NCI-H82 treated with DMSO at 0.1 percent for 48 hours (cell line): ENCODE measurements at regions not wholly inside any gene's neighbourhood (a gene's known extent, or its start where the extent isn't known, plus 50 kb on each side); places are given as distances from the start of the nearest gene placed in this dataset.

Experiments used
- DNase-seq: peaks from one replicate; lab custom pipeline; 2025; ENCODE audit not compliant: unreplicated experiment; lab: John Stamatoyannopoulos, UW

- DNase-seq: no peak
Measured at GRCh38 chr6:163663575-163663974, 249.1 kb downstream of the QKI start.

GRCh38 chr6:163662604-163663225 lies 248.2 kb downstream of the QKI start:
- no peak for DNase-seq

- no peak for DNase-seq
Measured at GRCh38 chr6:163661272-163661671, 246.8 kb downstream of the QKI start.

GRCh38 chr6:163659803-163660202 lies 245.3 kb downstream of the QKI start:
- DNase-seq: no peak

- DNase-seq: no peak
Measured at GRCh38 chr6:163655217-163656121, 241.0 kb downstream of the QKI start.

GRCh38 chr6:163651915-163652668 lies 237.6 kb downstream of the QKI start:
- DNase-seq: no peak

- DNase-seq: no peak
Measured at GRCh38 chr6:163651426-163651825, 236.9 kb downstream of the QKI start.

- DNase-seq: no peak
Measured at GRCh38 chr6:163648868-163649267, 234.3 kb downstream of the QKI start.

GRCh38 chr6:163647624-163648023 lies 233.1 kb downstream of the QKI start:
- no peak for DNase-seq

GRCh38 chr6:163646866-163647265 lies 232.3 kb downstream of the QKI start:
- no peak for DNase-seq

- no peak for DNase-seq
Measured at GRCh38 chr6:163646133-163646532, 231.6 kb downstream of the QKI start.

- no peak for DNase-seq
Measured at GRCh38 chr6:163645560-163645959, 231.0 kb downstream of the QKI start.

GRCh38 chr6:163643866-163644265 lies 229.3 kb downstream of the QKI start:
- no peak for DNase-seq

GRCh38 chr6:163641706-163642105 lies 227.2 kb downstream of the QKI start:
- no peak for DNase-seq

GRCh38 chr6:163640641-163641040 lies 226.1 kb downstream of the QKI start:
- no peak for DNase-seq

- DNase-seq: no peak
Measured at GRCh38 chr6:163637524-163637923, 223.0 kb downstream of the QKI start.

GRCh38 chr6:163635731-163636364 lies 221.3 kb downstream of the QKI start:
- DNase-seq: no peak

- DNase-seq: no peak
Measured at GRCh38 chr6:163635315-163635714, 220.8 kb downstream of the QKI start.

- DNase-seq: no peak
Measured at GRCh38 chr6:163634211-163635171, 220.0 kb downstream of the QKI start.

GRCh38 chr6:163630991-163631390 lies 216.5 kb downstream of the QKI start:
- DNase-seq: no peak
